Kidney tubule cell (primary cell): ENCODE measurements at regions not wholly inside any gene's neighbourhood (a gene's known extent, or its start where the extent isn't known, plus 50 kb on each side); places are given as distances from the start of the nearest gene placed in this dataset.
"Not testable (repeated sequence)": the region's sequence is repeated elsewhere in the genome, so short reads cannot be mapped to it uniquely, and the experiment has no call there.

Experiments
- DNase-seq: peaks from one replicate; pipeline ENCODE4 v3.0.0-alpha.2; 2018; ENCODE audit warnings: low spot score

DNA sequence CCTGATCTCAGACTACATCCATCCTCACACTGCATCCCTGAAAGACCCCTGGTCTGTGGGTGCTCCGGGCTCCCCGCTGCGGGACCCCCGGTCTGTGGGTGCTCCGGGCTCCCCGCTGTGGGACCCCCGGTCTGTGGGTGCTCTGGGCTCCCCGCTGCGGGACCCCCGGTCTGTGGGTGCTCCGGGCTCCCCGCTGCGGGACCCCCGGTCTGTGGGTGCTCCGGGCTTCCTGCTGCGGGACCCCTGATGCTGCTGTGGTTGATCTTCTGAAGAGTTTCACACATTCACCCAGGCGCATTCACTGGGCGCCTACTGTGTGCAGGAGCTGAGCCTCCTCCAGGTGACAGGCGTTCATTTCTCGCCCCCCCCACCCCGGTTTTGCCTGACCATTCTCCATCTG, 162.7 kb upstream of the SALL3 start:
- DNase-seq = no peak

DNA sequence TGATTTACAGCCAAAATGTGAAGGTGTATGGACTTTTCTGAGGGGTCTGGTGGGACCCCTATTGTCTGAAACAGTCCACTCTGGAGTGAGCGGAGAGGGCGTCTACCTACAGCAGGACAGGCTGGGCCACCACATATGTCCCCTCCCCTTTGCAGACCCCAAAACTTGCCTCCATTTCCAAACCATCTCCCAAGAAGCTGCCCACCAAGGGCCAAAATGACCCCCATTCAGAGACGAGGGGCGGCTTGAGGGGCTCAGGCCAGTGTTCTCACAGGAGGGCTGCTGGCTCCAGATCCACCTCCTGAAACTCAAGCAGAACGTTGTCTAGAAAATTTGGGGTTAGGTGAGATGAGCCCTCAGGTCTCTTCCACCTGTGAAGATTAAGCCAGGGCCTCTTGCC, 161.1 kb upstream of the SALL3 start:
- DNase-seq = no peak

DNA sequence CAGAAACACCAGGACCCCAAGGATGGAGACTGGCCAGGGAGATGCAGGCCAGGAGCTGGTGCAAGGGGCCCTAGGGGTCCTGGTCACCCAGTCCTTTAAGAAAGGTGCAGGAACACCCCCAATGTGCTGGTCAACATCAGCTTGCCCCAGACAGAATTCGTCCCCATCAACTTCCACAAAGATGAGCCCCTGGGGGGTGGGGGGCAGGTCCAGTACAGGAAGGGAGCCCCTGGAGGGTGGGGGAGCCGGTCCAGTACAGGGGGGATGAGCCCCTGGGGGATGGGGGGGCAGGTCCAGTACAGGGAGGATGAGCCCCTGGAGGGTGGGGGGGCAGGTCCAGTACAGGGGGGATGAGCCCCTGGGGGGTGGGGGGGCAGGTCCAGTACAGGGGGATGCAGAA, 160.7 kb upstream of the SALL3 start:
- DNase-seq = no peak

DNA sequence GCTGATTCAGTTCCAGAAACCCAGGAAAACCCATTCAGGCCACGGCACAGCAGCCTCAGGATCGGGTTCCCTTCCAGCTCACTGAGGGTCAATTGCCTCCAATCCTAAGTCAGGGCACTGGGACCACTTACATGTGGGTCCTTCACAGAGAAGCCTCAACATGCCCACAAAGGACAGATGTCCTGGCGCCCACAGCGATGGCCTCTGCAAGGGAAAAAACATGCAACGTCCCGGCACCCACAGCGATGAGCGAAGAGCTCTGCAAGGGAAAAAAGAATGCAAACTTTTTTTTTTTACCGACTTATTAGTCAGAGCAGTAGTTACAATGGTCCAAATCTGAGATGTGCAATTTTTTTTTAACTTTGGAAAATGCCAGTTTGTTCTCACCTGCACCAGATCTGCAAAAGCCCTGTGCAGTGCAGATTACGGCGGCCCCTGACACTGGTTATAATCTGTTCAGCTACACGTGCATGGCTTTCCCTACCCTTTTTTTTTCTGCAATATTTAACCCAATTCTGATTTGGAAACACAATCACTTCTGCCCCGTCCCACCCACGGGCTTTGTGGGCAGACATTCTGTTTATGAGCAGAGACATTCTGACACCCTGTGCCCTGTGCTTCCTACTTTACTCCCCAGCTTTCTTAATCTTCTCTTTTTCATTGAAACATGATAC, 159.3 kb upstream of the SALL3 start:
- DNase-seq = no peak

DNA sequence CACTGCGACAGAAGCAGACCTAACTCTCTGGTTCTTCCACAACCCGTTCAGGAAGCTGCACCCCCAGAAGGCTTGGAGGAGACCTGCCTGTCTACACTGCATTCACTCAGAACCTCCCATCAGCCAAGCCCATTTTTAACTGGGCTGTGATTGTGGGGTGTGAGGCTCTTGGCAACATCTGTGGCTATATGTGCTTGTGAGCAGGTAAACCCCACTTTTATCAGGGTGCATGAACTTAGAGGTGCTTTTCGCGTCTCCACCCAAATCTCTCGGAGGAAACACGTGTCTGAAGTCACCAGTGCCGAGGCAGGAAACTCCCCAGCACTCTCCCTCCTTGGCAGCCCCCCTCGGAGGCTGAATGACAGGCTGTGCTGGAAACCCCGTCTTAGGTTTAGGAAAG, 158.2 kb upstream of the SALL3 start:
- DNase-seq = no peak

DNA sequence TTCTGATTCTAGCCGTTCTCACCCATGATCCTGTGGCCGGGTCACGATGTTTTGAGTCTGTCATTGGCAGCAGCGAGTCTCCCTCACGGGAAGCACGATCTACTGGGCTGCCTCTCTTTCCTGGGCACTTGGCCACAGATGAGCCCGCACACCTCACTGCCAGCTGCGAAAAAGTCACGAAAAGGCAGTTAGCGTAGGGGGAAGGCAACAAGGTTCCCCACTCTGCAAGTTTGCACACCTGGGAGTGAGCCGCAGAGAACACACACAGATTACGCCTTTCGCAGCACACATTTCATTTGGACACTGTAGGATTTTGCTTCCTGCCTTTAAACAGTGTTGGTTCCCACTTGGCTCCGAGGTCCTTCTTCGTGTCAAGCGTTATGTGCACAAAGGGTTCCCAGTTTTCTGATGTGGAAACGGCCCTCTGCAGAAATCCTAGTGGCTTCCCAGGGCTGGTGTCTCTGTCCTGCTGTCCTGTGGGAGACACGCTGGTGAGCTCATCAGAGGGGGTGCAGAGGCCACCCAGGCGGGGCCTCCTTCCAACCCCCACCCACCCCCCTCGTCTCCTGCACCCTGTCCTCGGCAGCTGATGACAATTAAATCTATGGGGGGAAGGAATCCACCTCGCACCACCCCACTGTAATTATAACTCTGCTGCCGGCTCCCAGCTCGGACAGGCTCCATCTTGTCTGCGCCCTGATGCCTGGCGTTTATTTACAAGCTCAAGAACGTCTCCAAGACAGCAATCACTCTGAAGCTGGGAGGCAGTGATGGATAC, 157.3 kb upstream of the SALL3 start:
- no peak for DNase-seq

DNA sequence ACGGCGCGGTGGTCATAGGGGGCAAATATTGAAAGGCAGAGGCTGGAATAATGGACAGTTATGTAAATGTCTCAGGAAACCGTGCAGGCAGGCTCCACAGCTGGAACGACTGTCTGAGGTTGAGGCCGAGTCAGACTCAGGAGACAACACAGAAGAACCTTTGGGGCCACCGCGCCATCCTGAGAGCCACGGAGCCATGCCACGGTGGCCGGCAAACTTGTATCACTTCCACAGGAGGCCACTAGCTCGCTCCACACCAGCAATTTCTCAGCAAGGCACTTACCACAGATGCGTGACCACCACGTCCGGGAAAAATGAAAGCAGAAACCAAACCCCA, 156.7 kb upstream of the SALL3 start:
- no peak for DNase-seq

DNA sequence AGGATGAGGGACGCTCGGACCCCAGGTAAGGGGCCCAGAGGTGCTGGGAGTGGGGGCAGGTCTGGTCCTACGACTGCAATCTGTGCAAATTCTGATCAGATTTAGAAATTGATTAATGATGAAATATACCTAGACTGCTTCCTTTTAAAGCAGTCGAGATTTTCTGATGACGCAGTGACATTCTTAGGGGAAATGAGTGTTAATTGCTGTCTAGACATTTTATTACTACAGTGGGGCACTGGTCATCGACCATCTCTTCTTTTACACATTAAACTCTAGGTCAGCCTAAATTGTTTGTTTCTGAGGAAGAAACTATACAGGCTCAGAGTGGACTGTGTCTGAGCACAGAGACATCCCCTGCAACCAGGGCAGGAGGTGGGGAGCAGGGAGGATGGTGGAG, 154.4 kb upstream of the SALL3 start:
- no peak for DNase-seq

DNA sequence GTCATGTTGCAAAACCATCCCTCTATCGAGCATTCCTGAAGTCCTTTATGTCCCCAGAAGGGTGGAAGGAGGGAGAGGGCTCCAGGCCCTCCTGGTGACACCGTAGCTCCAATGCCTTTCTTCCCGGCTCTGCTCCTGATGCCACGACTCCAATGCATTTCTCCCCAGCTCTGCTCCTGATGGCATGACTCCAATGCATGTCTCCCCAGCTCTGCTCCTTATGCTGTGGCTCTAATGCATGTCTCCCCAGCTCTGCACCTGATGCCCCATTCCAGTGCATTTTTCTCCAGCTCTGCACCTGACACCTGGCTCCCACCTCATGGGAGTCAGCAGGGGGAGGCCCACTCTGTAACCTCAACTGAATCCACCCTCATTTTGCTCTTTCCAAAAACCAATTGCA, 153.0 kb upstream of the SALL3 start:
- DNase-seq = no peak

DNA sequence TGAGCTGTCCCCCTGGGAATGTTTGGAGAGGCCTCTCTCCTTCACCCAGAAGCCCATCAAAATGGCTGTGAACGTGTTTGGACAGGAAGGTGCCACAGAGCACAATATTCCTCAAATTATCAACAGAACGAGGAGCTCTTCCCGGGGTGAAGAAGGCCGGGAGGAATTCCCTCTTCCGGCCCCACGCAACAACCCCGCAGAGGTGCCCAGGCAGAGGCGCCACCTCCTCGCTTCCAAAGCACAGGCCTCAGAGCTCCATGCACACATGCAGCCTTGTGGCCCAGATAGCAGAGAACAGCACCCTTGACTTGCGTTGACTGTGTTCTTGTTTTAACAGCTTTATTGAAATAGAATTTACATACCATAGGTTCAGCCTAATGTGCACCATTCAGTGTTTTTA, 152.5 kb upstream of the SALL3 start:
- DNase-seq = no peak

DNA sequence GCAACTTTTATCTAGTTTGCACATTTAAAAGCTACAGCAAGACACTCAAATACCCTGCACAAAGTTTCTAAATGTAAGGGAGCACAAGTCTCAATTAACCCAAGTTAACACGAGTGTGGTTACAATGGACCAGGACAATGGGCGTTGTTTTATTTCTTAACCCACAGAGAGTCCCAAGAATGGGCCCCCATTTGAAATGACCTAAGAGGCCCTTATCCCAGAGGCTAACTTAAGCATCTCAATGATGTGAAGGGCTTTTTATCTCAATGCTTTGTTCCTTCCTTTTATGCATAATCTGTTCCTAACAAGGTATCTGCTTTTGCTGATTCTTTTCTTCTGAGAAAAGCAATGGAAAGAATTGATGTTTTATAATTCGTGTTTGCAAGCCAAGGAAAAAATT, 151.5 kb upstream of the SALL3 start:
- DNase-seq = no peak

DNA sequence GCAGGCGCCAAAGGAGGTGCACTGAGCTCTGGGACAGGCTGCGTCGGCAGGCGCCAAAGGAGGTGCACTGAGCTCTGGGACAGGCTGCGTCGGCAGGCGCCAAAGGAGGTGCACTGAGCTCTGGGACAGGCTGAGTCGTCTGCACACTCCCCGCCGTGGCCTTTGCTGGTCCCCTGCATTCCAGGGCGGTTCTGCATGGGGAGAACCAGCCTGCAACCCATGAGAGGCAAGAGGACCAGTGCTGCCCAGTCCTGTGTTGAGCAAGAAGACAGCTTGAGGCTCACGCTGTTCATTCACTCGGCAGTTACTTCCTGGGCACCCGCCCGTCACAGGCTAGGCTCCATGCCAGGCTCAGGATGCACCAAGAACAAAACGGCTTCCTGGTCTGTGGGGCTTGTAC, 150.6 kb upstream of the SALL3 start:
- DNase-seq = not testable (repeated sequence)

DNA sequence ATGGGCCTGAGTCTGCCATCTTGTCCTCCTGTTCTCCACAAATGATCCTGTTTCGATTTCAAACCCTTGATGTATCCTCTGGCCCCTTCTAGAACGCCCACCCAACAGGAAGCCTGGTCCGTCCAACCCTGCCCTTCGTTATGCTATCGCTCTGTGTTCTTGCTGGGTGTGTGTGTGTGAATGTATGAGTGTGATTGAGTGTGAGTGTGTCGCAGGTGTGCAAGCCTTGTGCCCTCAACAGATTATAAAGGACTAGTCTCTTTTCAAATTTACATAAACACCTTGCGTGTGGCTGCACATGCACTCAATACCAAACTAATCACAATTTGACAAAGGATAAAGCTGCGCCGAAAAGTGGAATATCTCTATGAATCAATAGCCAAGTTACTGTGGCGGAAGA, 149.5 kb upstream of the SALL3 start:
- no peak for DNase-seq

DNA sequence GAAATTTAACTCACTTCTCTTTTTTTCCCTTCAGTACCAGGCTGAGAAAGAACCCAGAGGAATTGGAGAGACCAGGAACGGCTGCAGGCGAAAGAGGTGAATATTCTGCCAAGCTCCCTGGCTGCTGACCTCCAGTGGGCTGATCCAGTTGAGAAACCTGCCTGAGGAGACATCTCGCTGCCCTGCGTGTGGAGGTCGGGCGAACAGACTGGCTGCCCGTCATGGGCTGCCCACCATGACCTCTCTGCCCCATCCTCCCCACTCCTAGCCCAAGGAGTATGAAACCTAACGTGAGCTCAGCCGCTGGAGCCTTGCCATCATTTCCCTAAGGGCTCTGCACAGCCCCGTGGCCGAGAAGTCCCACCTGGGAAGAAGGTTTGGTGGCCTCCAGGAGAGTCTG, 148.8 kb upstream of the SALL3 start:
- DNase-seq = no peak

DNA sequence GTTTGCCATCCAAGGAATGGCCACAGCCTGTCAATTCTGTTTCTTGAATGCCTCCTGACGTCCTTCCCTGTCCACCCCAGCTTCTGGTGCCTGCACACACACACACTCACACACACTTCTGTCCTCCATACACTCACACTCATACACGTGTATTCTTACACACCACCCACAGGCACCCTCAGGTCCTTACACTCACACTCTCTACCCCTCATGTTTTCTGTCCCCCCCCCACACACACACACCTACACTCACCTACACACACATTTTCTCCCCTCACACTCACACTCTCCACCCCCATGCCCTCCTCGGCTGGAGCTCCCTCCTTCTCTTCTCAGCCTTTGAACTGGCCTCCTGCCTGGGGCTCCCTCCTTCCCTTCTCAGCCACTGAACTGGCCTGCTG, 148.0 kb upstream of the SALL3 start:
- DNase-seq = no peak

DNA sequence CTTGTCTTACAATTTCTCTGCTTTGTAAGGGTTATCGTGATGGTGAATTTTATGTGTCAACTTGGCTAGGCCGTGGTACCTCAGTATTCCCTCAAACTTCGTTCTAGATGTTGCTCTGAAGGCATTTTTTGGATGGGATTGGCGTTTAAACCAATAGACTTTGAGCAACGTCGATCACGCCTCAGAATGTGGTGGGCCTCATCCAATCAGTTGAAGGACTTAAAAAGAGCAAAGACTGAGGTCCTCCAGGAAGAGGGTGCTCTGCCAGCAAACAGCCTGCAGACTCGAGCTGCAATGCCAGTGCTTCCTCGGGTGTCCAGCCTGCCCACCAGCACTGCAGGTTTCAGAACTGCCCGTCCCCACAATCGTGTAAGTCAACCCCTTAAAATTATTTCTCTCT, 145.8 kb upstream of the SALL3 start:
- no peak for DNase-seq

DNA sequence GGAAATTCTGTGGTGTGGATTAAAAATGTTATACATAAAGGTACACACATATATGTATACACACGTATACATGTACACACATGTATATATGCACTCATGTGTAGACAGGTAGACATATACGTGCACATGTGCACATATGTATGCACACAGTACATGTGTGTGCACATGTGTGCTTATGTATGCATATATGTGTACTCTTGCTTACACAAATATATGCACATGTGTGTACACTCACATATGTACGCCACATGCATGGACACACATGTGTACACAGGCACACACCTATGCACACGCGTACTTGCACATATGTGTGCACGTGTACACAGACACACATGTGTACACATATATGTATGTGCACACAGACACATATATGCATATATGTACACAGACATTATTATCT, 142.8 kb upstream of the SALL3 start:
- no peak for DNase-seq

DNA sequence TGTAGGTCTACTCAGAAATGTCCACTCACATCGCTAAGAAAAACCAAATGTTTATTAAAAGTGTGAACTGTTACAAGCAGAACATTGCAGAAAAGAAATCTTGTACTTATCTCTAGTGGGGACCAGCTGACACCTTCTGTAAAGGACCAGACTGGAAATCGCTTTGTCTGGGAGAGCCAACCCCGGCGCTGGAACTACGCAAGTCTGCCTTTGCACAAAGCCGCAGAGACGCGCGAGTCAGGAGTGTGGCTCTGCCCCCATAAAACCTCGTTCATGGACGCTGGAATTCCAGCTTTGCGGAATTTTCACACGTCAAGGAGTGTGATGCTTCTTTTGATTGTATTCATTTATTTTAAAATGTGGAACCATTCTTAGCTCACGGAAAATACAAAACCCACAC, 141.9 kb upstream of the SALL3 start:
- DNase-seq = no peak

DNA sequence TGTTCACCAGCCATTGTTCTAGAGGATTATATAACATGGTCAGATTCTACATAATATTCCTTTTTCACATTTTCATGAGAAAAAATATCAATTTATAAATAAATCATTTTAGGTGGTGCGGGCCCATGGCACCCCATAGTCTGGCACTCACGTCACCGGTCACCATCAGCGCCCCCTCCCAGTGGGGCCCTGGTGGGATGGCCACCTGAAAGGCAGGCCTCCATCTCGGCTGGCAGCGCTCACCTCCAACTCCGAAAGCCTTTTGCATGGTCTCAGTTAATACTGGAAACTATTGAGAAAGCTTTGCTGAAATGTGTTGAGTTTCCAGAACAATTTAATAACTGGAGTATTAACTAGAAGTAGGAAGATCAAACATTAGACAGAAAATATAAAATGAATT, 141.4 kb upstream of the SALL3 start:
- no peak for DNase-seq

DNA sequence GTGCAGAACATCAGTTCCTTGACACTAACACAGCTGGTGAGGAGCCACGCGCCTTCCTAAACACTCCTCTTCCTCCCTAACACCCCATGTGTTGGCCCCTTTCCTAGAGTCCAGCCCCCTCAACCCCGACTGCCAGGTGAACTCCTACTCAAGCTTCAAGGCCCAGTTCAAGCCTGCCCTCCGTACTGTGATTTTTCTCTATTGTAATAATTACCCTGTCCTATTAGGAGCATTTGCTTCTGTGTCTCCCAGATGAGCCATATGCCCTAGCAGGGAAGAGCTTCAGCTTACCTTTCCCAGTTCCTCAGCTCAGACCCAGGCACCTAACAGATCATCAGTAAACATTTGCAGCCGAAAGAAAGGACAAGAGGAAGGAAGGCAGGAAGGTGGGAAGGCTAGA, 130.6 kb upstream of the SALL3 start:
- no peak for DNase-seq

DNA sequence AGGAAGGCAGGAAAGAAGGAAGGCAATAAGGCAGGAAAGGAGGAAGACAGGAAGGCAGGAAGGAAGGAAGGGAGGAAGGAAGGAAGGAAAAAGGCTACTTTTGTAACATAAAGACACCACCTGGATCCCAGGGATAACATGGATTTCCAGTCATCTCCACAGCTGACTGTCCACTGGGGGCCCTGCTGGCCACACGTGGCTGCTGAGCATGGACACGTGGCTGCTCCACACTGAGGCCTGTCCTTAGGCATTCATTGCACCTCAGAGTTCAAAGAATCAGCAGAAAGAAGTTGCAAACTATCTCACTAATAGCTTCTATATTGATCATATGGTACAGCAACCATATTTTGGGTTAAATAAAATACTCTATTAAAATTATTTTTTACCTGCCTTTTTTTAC, 130.2 kb upstream of the SALL3 start:
- no peak for DNase-seq

DNA sequence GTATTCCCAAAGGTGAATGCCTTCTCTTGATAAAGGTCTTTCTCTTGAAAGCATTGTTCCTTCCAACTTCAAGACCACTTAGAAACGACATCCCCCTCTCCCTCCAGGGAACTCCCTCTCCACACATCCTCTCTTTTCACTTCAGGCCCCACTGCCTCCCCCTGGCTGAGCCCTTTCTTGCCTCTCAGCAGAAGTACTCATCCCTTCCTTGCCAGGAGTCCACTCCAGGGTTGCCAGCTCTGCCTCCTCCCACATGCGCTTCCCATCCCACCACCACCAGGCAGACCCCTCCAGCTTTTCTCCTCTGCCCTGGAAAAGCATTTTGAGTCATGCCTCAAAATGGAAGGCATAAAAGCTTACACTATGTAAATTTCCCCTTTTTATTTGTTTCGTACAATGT, 126.3 kb upstream of the SALL3 start:
- no peak for DNase-seq

DNA sequence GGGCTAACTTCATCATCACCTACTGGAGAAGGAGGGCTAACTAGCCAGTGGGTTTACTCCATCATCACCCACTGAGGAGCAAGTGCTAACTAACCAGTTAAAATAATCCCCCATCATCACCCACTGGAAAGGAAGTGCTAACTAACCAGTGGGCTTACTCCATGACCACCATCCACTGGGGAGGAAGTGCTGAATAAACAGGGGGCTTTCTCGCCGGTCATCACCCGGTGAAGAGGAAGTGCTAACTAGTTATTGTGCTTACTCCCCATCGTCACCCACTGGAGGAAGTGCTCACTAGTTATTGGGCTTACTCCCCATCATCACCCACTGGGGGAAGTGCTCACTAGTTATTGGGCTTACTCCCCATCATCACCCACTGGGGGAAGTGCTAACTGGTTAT, 124.4 kb upstream of the SALL3 start:
- DNase-seq = no peak

DNA sequence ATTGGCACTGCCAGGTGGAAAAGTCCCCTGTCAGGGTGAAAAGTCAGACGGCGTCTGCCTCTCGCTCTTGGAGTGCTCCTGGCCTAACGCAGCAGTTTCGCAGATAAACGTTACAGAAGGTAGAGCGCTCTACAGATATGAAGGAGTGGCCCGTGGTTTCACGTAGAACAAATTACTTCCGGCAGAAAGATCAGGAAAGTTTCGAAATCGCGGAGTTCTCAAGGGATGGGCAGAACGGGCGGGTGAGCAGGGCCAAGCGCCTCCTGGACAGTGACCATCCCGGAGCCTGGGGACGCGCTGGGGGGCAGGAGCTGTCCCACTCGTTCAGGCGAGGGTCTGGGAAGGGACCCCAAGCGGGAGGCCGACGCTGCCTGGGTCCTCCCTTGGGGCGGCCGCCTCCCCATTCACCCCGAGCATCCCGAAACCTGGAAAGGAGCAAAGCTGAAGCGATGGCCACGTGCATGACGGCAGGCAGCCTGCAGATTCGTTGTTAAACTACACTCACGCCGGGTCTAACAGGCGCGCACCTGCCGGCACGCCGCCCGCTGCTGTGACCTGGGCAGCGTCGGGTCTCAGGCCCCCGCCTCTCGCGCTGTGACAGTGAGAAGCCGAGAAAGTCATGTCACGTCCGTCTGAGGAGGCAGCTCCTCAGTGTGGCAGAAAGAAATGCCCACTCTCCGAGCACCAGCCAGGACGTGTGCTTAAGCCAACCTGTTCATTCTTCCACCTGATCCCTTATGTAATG, 122.9 kb upstream of the SALL3 start:
- DNase-seq = no peak
